ENCODE measurements at regions not wholly inside any gene's neighbourhood (a gene's known extent, or its start where the extent isn't known, plus 50 kb on each side); places are given as distances from the start of the nearest gene placed in this dataset.

DNA sequence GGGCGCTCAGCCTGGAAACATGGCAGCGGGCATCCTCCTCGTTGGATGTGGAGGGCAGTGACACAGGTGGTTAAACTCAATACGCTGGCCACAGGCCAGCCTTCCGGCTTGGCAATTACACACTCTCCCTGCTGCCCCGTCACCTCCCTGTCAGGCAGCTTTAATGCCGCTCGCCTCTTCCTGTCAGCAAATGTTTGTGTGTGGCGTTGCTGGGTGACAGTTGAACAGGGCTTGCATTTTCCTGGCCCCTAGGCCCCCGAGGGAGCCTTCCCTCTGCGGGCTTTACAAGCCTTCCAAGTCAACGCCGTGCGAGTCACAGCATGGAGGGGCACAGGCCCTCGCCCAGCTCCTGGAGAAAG lies 620.0 kb downstream of the BCOR start:
- TF ChIP-seq, protein P1, sequence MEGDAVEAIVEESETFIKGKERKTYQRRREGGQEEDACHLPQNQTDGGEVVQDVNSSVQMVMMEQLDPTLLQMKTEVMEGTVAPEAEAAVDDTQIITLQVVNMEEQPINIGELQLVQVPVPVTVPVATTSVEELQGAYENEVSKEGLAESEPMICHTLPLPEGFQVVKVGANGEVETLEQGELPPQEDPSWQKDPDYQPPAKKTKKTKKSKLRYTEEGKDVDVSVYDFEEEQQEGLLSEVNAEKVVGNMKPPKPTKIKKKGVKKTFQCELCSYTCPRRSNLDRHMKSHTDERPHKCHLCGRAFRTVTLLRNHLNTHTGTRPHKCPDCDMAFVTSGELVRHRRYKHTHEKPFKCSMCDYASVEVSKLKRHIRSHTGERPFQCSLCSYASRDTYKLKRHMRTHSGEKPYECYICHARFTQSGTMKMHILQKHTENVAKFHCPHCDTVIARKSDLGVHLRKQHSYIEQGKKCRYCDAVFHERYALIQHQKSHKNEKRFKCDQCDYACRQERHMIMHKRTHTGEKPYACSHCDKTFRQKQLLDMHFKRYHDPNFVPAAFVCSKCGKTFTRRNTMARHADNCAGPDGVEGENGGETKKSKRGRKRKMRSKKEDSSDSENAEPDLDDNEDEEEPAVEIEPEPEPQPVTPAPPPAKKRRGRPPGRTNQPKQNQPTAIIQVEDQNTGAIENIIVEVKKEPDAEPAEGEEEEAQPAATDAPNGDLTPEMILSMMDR (IDR thresholded peaks at IDR 0.05; ENCODE audit: low read depth, low read length) = no peak
- TF ChIP-seq EZH2phosphoT487 (IDR thresholded peaks at IDR 0.05; ENCODE audit: low read depth) = no peak

Data from OCI-LY3 (cell line).